MM.1S (cell line): ENCODE measurements at regions not wholly inside any gene's neighbourhood (a gene's known extent, or its start where the extent isn't known, plus 50 kb on each side); places are given as distances from the start of the nearest gene placed in this dataset.
"Not testable (repeated sequence)": the region's sequence is repeated elsewhere in the genome, so short reads cannot be mapped to it uniquely, and the experiment has no call there.

ENCODE experiments used
- CTCF ChIP-seq: fragments of 300-600 bp; sonication (generic); IDR thresholded peaks from 2 replicates; pipeline ENCODE4 v1.5.1; 2016; ENCODE audit warnings: antibody characterized with exemption, low read length, mixed read lengths
- EZH2 ChIP-seq: fragments of 300-600 bp; sonication (generic); optimal IDR thresholded peaks from 2 replicates; pipeline ENCODE3; 2017; ENCODE audit warnings: low read depth, mild to moderate bottlenecking, antibody characterized with exemption, low read length, mixed read lengths
- EZH2phosphoT487 ChIP-seq: fragments of 300-600 bp; sonication (generic); IDR thresholded peaks from 2 replicates; pipeline ENCODE4 v1.6.1; 2018; ENCODE audit warnings: antibody characterized with exemption, low read length

- TF ChIP-seq CTCF, EZH2, EZH2phosphoT487: not testable (repeated sequence)
Observed at GRCh38 chr5:112509097-112509496, 90.0 kb upstream of the EPB41L4A start.
